Endothelial cell of umbilical vein (primary cell): ENCODE measurements at regions not wholly inside any gene's neighbourhood (a gene's known extent, or its start where the extent isn't known, plus 50 kb on each side); places are given as distances from the start of the nearest gene placed in this dataset.

Experiments used
- BruUV-seq: library from RNA; stranded (reverse); fragments of 400-500 nt; replicated peaks from 2 replicates; lab custom pipeline; 2021; lab: Mats Ljungman, UMichigan
- CTCF ChIA-PET: fragments of 300-600, 350-600 bp; sonication (Branson Sonifier 250); formaldehyde crosslinking; loops from one replicate; lab custom pipeline; 2021; ENCODE audit warnings: antibody characterized with exemption, inconsistent platforms; lab: Charles Lee
- POLR2A ChIA-PET: fragments of 300-600, 350-600 bp; sonication (Branson Sonifier 250); formaldehyde crosslinking; loops from one replicate; lab custom pipeline; 2021; ENCODE audit warnings: antibody characterized with exemption, inconsistent platforms; lab: Charles Lee
- DNase-seq: peaks from one replicate; pipeline ENCODE4 v3.0.0-alpha.2; 2011; ENCODE audit warnings: low read depth, low spot score
- FAIRE-seq: peaks from 2 replicates; lab custom pipeline; 2011; peaks lifted over from hg19 to GRCh38; lab: Jason Lieb, UNC
- H2AFZ ChIP-seq: 2 replicates; pipeline ENCODE4 v1.6.0; 2012; ENCODE audit warnings: low read depth, low read length, control low read depth, inconsistent platforms
- H3K27ac ChIP-seq: 2 replicates; pipeline ENCODE4 v1.5.1; 2011; ENCODE audit warnings: low read depth, mild to moderate bottlenecking, control low read depth, low read length, moderate library complexity; ENCODE audit not compliant: insufficient read depth
- H3K27me3 ChIP-seq, 2 experiments: 2 replicates each; pipeline versions ENCODE4 v1.6.0 to v1.6.1; 2011; ENCODE audit warnings: low read length in 2 of 2, mixed read lengths in 1 of 2; ENCODE audit not compliant: control insufficient read depth in 2 of 2, insufficient read depth in 2 of 2
- H3K36me3 ChIP-seq, 2 experiments: 2 replicates in 1 of 2; 3 replicates in 1 of 2; pipeline ENCODE4 v1.5.1; 2011; ENCODE audit warnings: low read length in 2 of 2, mild to moderate bottlenecking in 1 of 2, moderate library complexity in 1 of 2; ENCODE audit not compliant: control insufficient read depth in 2 of 2, insufficient read depth in 2 of 2; ENCODE audit errors: extremely low read depth in 1 of 2
- H3K4me1 ChIP-seq: 3 replicates; pipeline ENCODE4 v1.5.1; 2011; ENCODE audit warnings: mild to moderate bottlenecking, low read length; ENCODE audit not compliant: control insufficient read depth, insufficient read depth; ENCODE audit errors: extremely low read depth
- H3K4me2 ChIP-seq: 2 replicates; pipeline ENCODE4 v1.6.1; 2011; ENCODE audit warnings: low read length, control low read depth, mixed read lengths; ENCODE audit not compliant: insufficient read depth
- H3K4me3 ChIP-seq, 3 experiments: fragments of 200-600 bp in 1 of 3; sonication (generic), shearing (Covaris generic) in 1 of 3; replicated peaks in 1 of 3; 2 replicates each; pipeline ENCODE4 v1.5.1; 2011 to 2016; ENCODE audit warnings: control low read depth in 3 of 3, low read length in 3 of 3, mild to moderate bottlenecking in 2 of 3, inconsistent platforms in 1 of 3, low read depth in 1 of 3, moderate library complexity in 1 of 3; ENCODE audit not compliant: insufficient read depth in 1 of 3
- H3K79me2 ChIP-seq: 2 replicates; pipeline ENCODE4 v1.6.0; 2012; ENCODE audit warnings: low read length, inconsistent platforms; ENCODE audit not compliant: control insufficient read depth, insufficient read depth
- H3K9ac ChIP-seq: replicated peaks from 2 replicates; pipeline ENCODE3; 2011; ENCODE audit warnings: low read length, control low read depth; ENCODE audit not compliant: insufficient read depth; ENCODE audit errors: extremely low read depth
- H3K9me1 ChIP-seq: replicated peaks from 3 replicates; pipeline ENCODE4 v1.6.0; 2011; ENCODE audit warnings: mild to moderate bottlenecking, low read length; ENCODE audit not compliant: control insufficient read depth, insufficient read depth; ENCODE audit errors: extremely low read depth
- H3K9me3 ChIP-seq: replicated peaks from 2 replicates; pipeline ENCODE4 v1.5.1; 2012; ENCODE audit warnings: low read length, inconsistent platforms; ENCODE audit not compliant: control insufficient read depth, insufficient read depth
- H4K20me1 ChIP-seq: replicated peaks from 2 replicates; pipeline ENCODE3; 2011; ENCODE audit warnings: mild to moderate bottlenecking, low read length; ENCODE audit not compliant: control insufficient read depth, insufficient read depth; ENCODE audit errors: extremely low read depth
- CTCF ChIP-seq, 2 donors: IDR thresholded peaks; 1 replicate in 1 of 2; 2 replicates in 1 of 2; pipeline ENCODE4 v1.5.1; 2011; ENCODE audit warnings: low read length in 2 of 2, mild to moderate bottlenecking in 2 of 2, moderate library complexity in 2 of 2, control low read depth in 1 of 2, inconsistent platforms in 1 of 2, low read depth in 1 of 2; ENCODE audit not compliant: insufficient read depth in 1 of 2; ENCODE audit errors: extremely low read depth in 1 of 2
- EZH2 ChIP-seq: IDR thresholded peaks from 2 replicates; pipeline ENCODE4 v1.6.1; 2012; ENCODE audit warnings: borderline replicate concordance, low read depth, mild to moderate bottlenecking, moderate library complexity, low read length, inconsistent platforms; ENCODE audit not compliant: severe bottlenecking
- FOS ChIP-seq: IDR thresholded peaks from 2 replicates; pipeline ENCODE4 v1.6.1; 2011; ENCODE audit warnings: mild to moderate bottlenecking, low read length, moderate library complexity, borderline replicate concordance; ENCODE audit not compliant: insufficient read depth
- GATA2 ChIP-seq: IDR thresholded peaks from 2 replicates; pipeline ENCODE4 v1.7.0; 2011; ENCODE audit warnings: low read depth, mild to moderate bottlenecking, moderate library complexity, mixed read lengths, low read length; ENCODE audit not compliant: insufficient read length, insufficient read depth
- JUN ChIP-seq: IDR thresholded peaks from 2 replicates; pipeline ENCODE4 v1.6.1; 2011; ENCODE audit warnings: borderline replicate concordance, low read depth; ENCODE audit not compliant: insufficient read length, insufficient read depth
- MAX ChIP-seq: IDR thresholded peaks from 2 replicates; pipeline ENCODE4 v1.6.1; 2011; ENCODE audit not compliant: insufficient read depth, insufficient read length
- MYC ChIP-seq: IDR thresholded peaks from one replicate; pipeline ENCODE4 v1.6.1; 2011; ENCODE audit warnings: mild to moderate bottlenecking, low read depth, low read length
- POLR2A ChIP-seq: IDR thresholded peaks from 2 replicates; pipeline ENCODE4 v1.6.1; 2012; ENCODE audit warnings: low read depth, mild to moderate bottlenecking, control low read depth, low read length
- POLR2AphosphoS5 ChIP-seq: IDR thresholded peaks from 2 replicates; pipeline ENCODE4 v1.6.1; 2012; ENCODE audit warnings: low read depth, mild to moderate bottlenecking, control low read depth, low read length, moderate library complexity; ENCODE audit not compliant: insufficient read depth
- dilution Hi-C: fragments of 300-500 bp; cut with MboI; formaldehyde crosslinking; loops from one replicate; pipeline ENCODE4 v1.15.0; 2019; ENCODE audit warnings: low sequenced_read_pairs; ENCODE audit not compliant: extremely low pct_ligation_motif_present
- intact Hi-C: fragments of 100-400 bp; cut with micrococcal nuclease; formaldehyde crosslinking; loops from one replicate; pipeline ENCODE4 v1.10.0; 2022

GRCh38 chr11:70498976-70499801 is 100.9 kb downstream of the CTTN start:
- Histone ChIP-seq H3K9me1 (no peaks in the 10 kb centered on the region), H3K4me1 (no peaks in the 10 kb centered on the region), H3K79me2 (no peaks in the 10 kb centered on the region), H3K4me3 (no peak overlapping the region), H3K27me3 (no peaks in the 10 kb centered on the region), H3K9ac (no peak overlapping the region), H3K9me3 (no peaks in the 10 kb centered on the region), H2AFZ (no peak overlapping the region), H3K36me3 (no peaks in the 10 kb centered on the region), H4K20me1 (no peaks in the 10 kb centered on the region), H3K27ac (no peak overlapping the region), H3K4me2 (no peak overlapping the region)
- dilution Hi-C loops, result no loop called here
- POLR2A ChIA-PET, result no interaction called here
- intact Hi-C loops, result no loop called here
- CTCF ChIA-PET, result no interaction called here
- FAIRE-seq (no peak), DNase-seq (no peak)
- TF ChIP-seq MYC (no peak), POLR2A (no peak), FOS (no peak), GATA2 (no peak), MAX (no peak), POLR2AphosphoS5 (no peak), JUN (no peak), CTCF (IDR thresholded peaks at IDR 0.05; ENCODE audit: extremely low read depth in 1 of 2, insufficient read depth in 1 of 2, low read depth in 1 of 2, low read length in 2 of 2) (no peak), EZH2 (no peak)
- no TSS peak for BruUV-seq
